HG03439 (cell line): ENCODE measurements at regions not wholly inside any gene's neighbourhood (a gene's known extent, or its start where the extent isn't known, plus 50 kb on each side); places are given as distances from the start of the nearest gene placed in this dataset.

ENCODE experiments used
- ATAC-seq: cut with Tn5 transposase; IDR thresholded peaks from one replicate; pipeline ENCODE4 v1.9.1; 2021; ENCODE audit warnings: mild to moderate bottlenecking, moderate library complexity; ENCODE audit not compliant: unreplicated experiment

GRCh38 chr3:124089214-124089613 lies 97.3 kb upstream of the ROPN1 start:
- no peak for ATAC-seq

DNA sequence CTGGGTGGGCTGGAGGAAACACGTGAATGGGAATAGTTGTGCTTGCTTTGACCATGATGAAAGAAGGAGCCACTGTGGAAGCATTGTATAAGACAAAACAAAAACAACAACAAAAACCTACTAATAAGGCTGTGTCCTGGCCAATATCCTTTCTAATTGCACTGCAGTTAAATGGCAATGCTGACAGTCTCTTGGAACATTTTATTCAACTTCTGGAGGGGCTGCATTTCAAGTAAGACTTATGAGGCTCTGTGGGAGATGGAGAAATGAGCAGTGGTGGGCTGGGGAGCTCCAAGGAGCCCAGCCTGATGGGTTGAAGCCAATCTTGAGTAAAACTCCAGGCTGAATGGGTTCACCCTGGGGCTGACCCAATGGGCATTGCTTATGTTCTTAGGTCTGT lies 99.8 kb upstream of the ROPN1 start:
- no peak for ATAC-seq

DNA sequence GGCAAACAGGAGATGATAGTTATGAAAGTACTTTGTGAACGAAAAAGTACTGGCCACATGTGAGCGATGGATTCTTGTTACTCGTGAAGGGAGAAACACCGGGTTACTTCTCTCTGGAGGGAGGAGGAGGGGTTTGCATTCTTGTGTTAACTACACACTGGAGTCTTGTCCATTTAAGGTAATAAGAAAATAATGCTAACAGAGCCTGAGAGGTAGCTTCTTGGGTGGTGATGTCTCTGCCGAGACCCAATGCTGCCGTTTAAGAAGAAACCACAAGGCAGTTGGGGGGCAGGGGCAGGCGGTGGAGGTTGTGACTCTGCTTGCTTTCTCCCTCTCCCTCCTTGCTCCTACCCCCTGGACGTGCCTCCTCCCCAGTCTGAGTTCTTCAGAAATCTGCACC lies 100.9 kb upstream of the ROPN1 start:
- ATAC-seq: no peak

GRCh38 chr3:124094496-124094895 lies 102.6 kb upstream of the ROPN1 start:
- ATAC-seq: no peak

- no peak for ATAC-seq
Measured at GRCh38 chr3:124097362-124098131, 105.6 kb upstream of the ROPN1 start.

GRCh38 chr3:124101643-124102042 lies 109.7 kb upstream of the ROPN1 start:
- no peak for ATAC-seq

GRCh38 chr3:124107104-124107890 lies 115.4 kb upstream of the ROPN1 start:
- ATAC-seq: no peak

DNA sequence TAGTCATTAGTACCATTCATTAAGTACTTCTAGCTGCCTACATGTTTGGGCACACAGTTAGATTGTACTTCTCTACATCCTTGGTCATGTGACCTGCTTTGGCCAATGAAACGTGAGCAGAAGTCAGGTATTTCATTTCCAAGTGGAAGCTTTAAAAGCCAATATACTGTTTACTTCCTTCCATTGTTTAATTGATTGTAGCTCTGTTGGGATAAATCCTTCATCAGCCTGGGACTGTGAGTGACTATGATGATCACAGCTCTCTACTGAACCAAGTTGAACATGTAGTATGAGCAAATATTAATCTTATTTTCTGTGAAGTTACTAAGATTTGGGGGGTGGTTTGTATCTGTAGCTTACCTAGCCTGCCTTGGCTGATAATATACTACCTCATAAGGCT lies 116.5 kb upstream of the ROPN1 start:
- no peak for ATAC-seq

GRCh38 chr3:124113485-124113884 lies 121.6 kb upstream of the ROPN1 start:
- ATAC-seq: no peak

GRCh38 chr3:124115279-124115678 lies 123.4 kb upstream of the ROPN1 start:
- ATAC-seq: no peak

- no peak for ATAC-seq
Measured at GRCh38 chr3:124115956-124116355, 124.0 kb upstream of the ROPN1 start.

DNA sequence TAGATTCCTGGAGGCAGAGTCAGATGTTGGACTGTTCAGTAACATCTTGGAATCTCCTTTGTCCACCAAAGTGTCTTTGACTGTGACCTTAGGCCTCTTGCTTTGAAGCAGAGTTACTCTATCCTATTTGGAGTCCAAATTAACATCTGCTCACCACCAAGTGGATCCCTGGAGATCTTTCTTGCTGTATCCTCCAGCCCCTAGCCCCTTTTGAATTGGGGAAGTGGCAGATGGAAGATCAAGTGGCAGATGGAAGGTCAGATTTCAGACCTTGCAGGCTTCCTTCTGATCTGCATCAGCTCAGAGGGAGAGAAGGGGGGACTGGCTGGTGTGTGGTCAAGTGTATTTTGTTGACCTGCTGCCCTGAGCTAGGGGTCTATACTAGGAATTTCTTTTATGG lies 125.0 kb upstream of the ROPN1 start:
- ATAC-seq: no peak

DNA sequence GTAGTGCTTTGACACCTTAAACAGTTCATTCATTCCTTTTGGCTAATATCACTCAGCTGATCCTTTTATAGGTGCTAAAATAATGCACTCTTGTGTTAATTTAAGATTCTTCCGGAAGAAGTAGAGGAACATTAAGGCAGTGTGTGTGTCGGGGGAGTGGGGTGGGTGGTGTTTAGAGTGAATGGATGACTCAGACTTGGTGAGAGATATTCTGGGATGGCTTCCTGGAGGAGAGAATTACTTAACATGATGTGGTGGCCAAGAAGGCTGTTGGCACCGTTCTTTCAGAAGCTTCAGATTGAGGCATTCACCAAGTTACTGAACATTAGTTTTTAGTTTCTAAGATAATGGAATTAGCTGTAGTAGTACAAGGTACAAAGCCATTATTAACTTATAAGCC lies 125.6 kb upstream of the ROPN1 start:
- no peak for ATAC-seq

DNA sequence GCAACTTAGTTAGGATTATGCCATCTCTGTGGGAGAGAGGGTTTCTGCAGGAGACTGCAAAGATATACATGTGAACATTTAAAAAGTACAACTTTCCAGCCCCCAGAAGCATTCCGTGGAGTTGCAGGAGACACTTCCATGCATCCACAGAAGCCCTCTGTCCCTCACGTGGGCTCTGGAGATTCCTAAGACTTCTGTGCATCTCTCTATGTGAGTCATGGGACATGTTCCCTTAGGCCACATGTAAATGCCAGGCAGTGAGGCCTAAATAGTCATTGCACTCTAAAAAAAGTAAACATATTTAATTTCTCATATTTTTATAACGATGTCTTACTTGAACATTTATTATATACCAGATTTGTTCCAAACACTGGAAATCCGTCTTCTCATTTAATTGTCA lies 126.5 kb upstream of the ROPN1 start:
- ATAC-seq: no peak

DNA sequence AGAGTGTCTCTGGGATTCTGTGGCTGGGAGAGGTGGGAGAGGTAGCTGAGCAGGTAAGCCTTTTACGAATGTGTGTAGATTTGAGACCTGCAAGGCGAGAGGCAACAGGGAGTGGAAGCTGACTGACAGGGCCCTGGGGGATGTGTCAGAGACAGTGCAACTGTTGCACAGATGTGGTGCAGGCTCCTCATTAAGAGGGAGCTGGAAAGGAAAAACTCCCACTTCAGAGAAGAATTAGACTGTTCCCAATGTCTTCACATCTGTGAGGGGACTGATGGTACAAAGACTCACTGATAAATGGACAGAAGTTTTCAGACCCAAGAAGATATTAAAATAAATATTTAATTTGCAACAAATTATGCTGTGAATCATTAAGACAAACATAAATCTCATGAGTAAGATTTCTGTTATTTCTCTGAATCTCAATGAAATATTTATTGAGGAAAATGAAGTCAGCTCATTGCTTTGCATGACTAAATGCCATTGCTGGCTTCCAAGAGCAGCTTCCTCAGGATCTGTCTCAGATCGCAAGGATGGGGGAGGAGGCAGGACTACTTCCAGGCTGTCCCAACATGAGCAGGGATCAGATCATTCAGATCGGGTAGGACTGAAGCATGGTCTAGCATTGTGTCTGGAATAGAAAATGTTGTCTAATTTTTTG lies 127.3 kb upstream of the ROPN1 start:
- no peak for ATAC-seq

- ATAC-seq: no peak
Measured at GRCh38 chr3:124121379-124122312, 129.7 kb upstream of the ROPN1 start.

GRCh38 chr3:124125315-124125714 lies 133.4 kb upstream of the ROPN1 start:
- no peak for ATAC-seq

- no peak for ATAC-seq
Measured at GRCh38 chr3:124126436-124127023, 134.6 kb upstream of the ROPN1 start.

GRCh38 chr3:124131158-124131557 lies 139.2 kb upstream of the ROPN1 start:
- no peak for ATAC-seq

DNA sequence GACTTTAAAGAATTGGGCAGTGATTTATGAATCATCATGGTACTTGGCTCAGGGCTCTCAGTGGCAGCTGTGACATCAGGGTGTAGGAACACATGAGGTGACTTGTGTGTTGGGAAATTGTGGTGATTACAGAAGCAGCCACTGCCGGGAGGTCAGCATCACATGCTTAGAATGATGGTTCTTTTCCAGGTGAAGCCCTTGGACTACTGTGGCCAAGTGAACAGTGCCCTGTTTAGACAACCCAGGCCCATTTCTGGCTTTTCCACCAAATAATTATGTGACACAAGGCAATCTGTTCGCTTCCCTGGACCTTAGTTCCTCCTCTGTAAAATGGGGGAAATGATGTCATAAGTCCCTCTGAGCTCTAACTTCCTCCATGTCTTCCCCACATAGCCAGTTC lies 139.7 kb upstream of the ROPN1 start:
- ATAC-seq: no peak
